Endothelial cell (in vitro differentiated cells): ENCODE measurements at regions not wholly inside any gene's neighbourhood (a gene's known extent, or its start where the extent isn't known, plus 50 kb on each side); places are given as distances from the start of the nearest gene placed in this dataset.

Source experiments
- DNase-seq: peaks from one replicate; pipeline ENCODE4 v3.0.0; 2021; ENCODE audit warnings: low spot score
- H3K27ac Mint-ChIP-seq: one replicate; pipeline ENCODE4 v1.8.0; 2021; ENCODE audit warnings: mixed read lengths, inconsistent platforms; ENCODE audit not compliant: unreplicated experiment
- H3K27me3 Mint-ChIP-seq: one replicate; pipeline ENCODE4 v1.8.0; 2021; ENCODE audit warnings: mild to moderate bottlenecking, moderate library complexity, mixed read lengths, inconsistent platforms; ENCODE audit not compliant: unreplicated experiment
- H3K36me3 Mint-ChIP-seq: one replicate; pipeline ENCODE4 v1.8.0; 2021; ENCODE audit warnings: mild to moderate bottlenecking, low read depth, mixed read lengths, inconsistent platforms; ENCODE audit not compliant: unreplicated experiment
- H3K4me1 Mint-ChIP-seq: one replicate; pipeline ENCODE4 v1.8.0; 2021; ENCODE audit warnings: mild to moderate bottlenecking, mixed read lengths, inconsistent platforms; ENCODE audit not compliant: unreplicated experiment
- H3K4me3 Mint-ChIP-seq: one replicate; pipeline ENCODE4 v1.8.0; 2021; ENCODE audit warnings: mild to moderate bottlenecking, mixed read lengths, inconsistent platforms; ENCODE audit not compliant: unreplicated experiment
- H3K9me3 Mint-ChIP-seq: one replicate; pipeline ENCODE4 v1.8.0; 2021; ENCODE audit warnings: mixed read lengths, inconsistent platforms; ENCODE audit not compliant: unreplicated experiment
- CTCF ChIP-seq: fragments of 200-600 bp; sonication (generic); IDR thresholded peaks from one replicate; pipeline ENCODE4 v1.5.0; 2021; ENCODE audit warnings: antibody characterized with exemption; ENCODE audit not compliant: unreplicated experiment

GRCh38 chr5:155915601-155916000, 411.4 kb upstream of the SGCD start:
- DNase-seq: no peak
- no peaks in the 10 kb centered on the region for H3K36me3 Mint-ChIP-seq
- H3K27me3 Mint-ChIP-seq: no peaks in the 10 kb centered on the region
- no peaks in the 10 kb centered on the region for H3K9me3 Mint-ChIP-seq
- H3K4me3 Mint-ChIP-seq: no peak overlapping the region
- TF ChIP-seq CTCF: no peak
- H3K27ac Mint-ChIP-seq: no peak overlapping the region
- H3K4me1 Mint-ChIP-seq: peaks cover 4% of the 10 kb centered on the region

GRCh38 chr5:155919126-155919525, 407.8 kb upstream of the SGCD start:
- Mint-ChIP-seq H3K36me3 (no peaks in the 10 kb centered on the region), H3K4me1 (peaks cover 4% of the 10 kb centered on the region), H3K27me3 (no peaks in the 10 kb centered on the region), H3K27ac (no peak overlapping the region), H3K9me3 (no peaks in the 10 kb centered on the region), H3K4me3 (no peak overlapping the region)
- TF ChIP-seq CTCF: no peak
- no peak for DNase-seq

GRCh38 chr5:155919725-155920124, 407.2 kb upstream of the SGCD start:
- H3K9me3 Mint-ChIP-seq: no peaks in the 10 kb centered on the region

GRCh38 chr5:155921621-155922020, 405.3 kb upstream of the SGCD start:
- no peak for TF ChIP-seq CTCF
- Mint-ChIP-seq H3K4me1 (peaks cover 4% of the 10 kb centered on the region), H3K4me3 (no peak overlapping the region), H3K36me3 (no peaks in the 10 kb centered on the region), H3K9me3 (no peaks in the 10 kb centered on the region), H3K27me3 (no peaks in the 10 kb centered on the region), H3K27ac (no peak overlapping the region)
- no peak for DNase-seq

More at GRCh38 chr5:155919725-155920124, 407.2 kb upstream of the SGCD start:
- DNase-seq: no peak
- Mint-ChIP-seq H3K27me3 (no peaks in the 10 kb centered on the region), H3K36me3 (no peaks in the 10 kb centered on the region), H3K27ac (no peak overlapping the region), H3K4me3 (no peak overlapping the region), H3K4me1 (peaks cover 4% of the 10 kb centered on the region)
- TF ChIP-seq CTCF: no peak

- TF ChIP-seq CTCF: no peak
- H3K9me3 Mint-ChIP-seq: no peaks in the 10 kb centered on the region
- no peak overlapping the region for H3K4me3 Mint-ChIP-seq
- no peak for DNase-seq
- H3K36me3 Mint-ChIP-seq: no peaks in the 10 kb centered on the region
- H3K4me1 Mint-ChIP-seq: peaks cover 2% of the 10 kb centered on the region
- no peak overlapping the region for H3K27ac Mint-ChIP-seq
- no peaks in the 10 kb centered on the region for H3K27me3 Mint-ChIP-seq
Observed at GRCh38 chr5:155923784-155924183, 403.2 kb upstream of the SGCD start.
